HFFc6 (cell line): ENCODE measurements at regions not wholly inside any gene's neighbourhood (a gene's known extent, or its start where the extent isn't known, plus 50 kb on each side); places are given as distances from the start of the nearest gene placed in this dataset.

Experiments
- DNase-seq: peaks from one replicate; pipeline ENCODE4 v3.0.0-alpha.2; 2018
- H3K27ac Mint-ChIP-seq: 2 replicates; pipeline ENCODE4 v1.8.0; 2020; ENCODE audit warnings: mild to moderate bottlenecking, mixed read lengths
- H3K27me3 Mint-ChIP-seq: 2 replicates; pipeline ENCODE4 v1.8.0; 2021; ENCODE audit warnings: mild to moderate bottlenecking, moderate library complexity, mixed read lengths; ENCODE audit not compliant: insufficient read depth
- H3K36me3 Mint-ChIP-seq: 2 replicates; pipeline ENCODE4 v1.8.0; 2021; ENCODE audit warnings: low read depth, mixed read lengths
- H3K4me1 Mint-ChIP-seq: 2 replicates; pipeline ENCODE4 v1.8.0; 2020; ENCODE audit warnings: low read depth, mixed read lengths
- H3K4me3 Mint-ChIP-seq: 2 replicates; pipeline ENCODE4 v1.8.0; 2020; ENCODE audit warnings: mild to moderate bottlenecking, moderate library complexity, mixed read lengths
- H3K9me3 Mint-ChIP-seq: 2 replicates; pipeline ENCODE4 v1.8.0; 2020; ENCODE audit warnings: mild to moderate bottlenecking, mixed read lengths
- CTCF ChIP-seq: fragments of 200-600 bp; sonication (generic); IDR thresholded peaks from 2 replicates; pipeline ENCODE4 v1.5.0; 2021; ENCODE audit warnings: antibody characterized with exemption, mild to moderate bottlenecking
- microRNA-seq: library from miRNA; unstranded; fragments of <30 nt; microRNA quantifications from one replicate; pipeline ENCODE4, GENCODE V29; 2019

GRCh38 chr4:182189103-182189878 lies 53.9 kb upstream of the TENM3 start:
- Mint-ChIP-seq H3K36me3 (peaks cover 5% of the 10 kb centered on the region), H3K27me3 (no peaks in the 10 kb centered on the region), H3K27ac (peak overlapping the region; percentile 88), H3K4me1 (peaks cover 78% of the 10 kb centered on the region), H3K4me3 (peak overlapping the region; percentile 85), H3K9me3 (no peaks in the 10 kb centered on the region)
- peak; percentile 91 for DNase-seq
- no peak for TF ChIP-seq CTCF

GRCh38 chr4:182190306-182190705 lies 52.9 kb upstream of the TENM3 start:
- no peak for DNase-seq
- Mint-ChIP-seq H3K4me3 (peak overlapping the region; percentile 85), H3K9me3 (no peaks in the 10 kb centered on the region), H3K27ac (peak overlapping the region; percentile 88), H3K36me3 (peaks cover 5% of the 10 kb centered on the region), H3K4me1 (peaks cover 75% of the 10 kb centered on the region), H3K27me3 (no peaks in the 10 kb centered on the region)
- TF ChIP-seq CTCF: no peak

DNA sequence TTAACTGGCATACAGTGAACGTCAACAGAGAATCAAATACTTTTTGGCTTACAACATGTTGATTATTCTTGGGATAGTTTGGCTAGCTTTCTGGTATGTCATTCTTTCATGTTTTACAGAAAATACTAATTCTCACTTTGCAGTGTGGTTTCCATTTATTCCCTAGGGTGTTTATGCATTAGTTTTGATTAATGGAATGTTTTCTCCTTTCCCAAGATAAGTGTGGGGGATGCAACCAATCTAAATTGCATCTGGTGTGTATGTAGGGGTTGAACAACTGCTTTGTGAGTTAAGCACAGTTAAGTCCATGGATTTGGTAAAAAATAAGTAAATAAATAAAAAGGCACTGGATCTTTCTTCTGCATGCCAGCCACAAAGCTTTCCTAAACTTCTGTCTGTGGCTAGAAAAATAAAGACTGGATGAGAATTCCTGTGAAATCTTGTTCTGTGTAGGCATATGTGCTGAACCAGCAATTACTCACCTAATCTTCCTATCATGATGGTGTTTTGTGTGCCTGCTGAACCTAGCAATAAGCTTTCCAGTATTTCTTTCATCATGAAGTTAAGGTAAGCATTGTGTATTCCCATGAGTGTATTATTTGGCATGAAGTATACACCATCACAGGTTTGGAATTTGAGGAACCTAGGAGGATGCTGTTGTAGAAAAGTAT lies 50.6 kb upstream of the TENM3 start:
- Mint-ChIP-seq H3K4me1 (peaks cover 60% of the 10 kb centered on the region), H3K27me3 (no peaks in the 10 kb centered on the region), H3K9me3 (no peaks in the 10 kb centered on the region), H3K36me3 (peaks cover 5% of the 10 kb centered on the region), H3K27ac (peak overlapping the region; percentile 29), H3K4me3 (peak overlapping the region; percentile 26; the same call in 1 of the 2 replicates)
- DNase-seq: peak; percentile 16
- TF ChIP-seq CTCF: no peak

- Mint-ChIP-seq H3K4me1 (peaks cover 54% of the 10 kb centered on the region), H3K27ac (no peak overlapping the region; the same call in 1 of the 2 replicates), H3K4me3 (no peak overlapping the region), H3K27me3 (no peaks in the 10 kb centered on the region; the same call in 1 of the 2 replicates), H3K36me3 (peaks cover 5% of the 10 kb centered on the region), H3K9me3 (no peaks in the 10 kb centered on the region)
- no peak for TF ChIP-seq CTCF
- DNase-seq: no peak
These were observed 49.9 kb upstream of the TENM3 start for GRCh38 chr4:182193311-182193710.

Small RNA genes lying in the stretch of these regions (microRNA-seq; reads per million reads assigned to microRNA genes)
- gene MIR1305: 6.2 reads per million
